GM03348 (cell line): ENCODE measurements at regions not wholly inside any gene's neighbourhood (a gene's known extent, or its start where the extent isn't known, plus 50 kb on each side); places are given as distances from the start of the nearest gene placed in this dataset.

Experiments used
- DNase-seq: peaks from one replicate; pipeline ENCODE4 v3.0.0; 2012; ENCODE audit warnings: low spot score

DNA sequence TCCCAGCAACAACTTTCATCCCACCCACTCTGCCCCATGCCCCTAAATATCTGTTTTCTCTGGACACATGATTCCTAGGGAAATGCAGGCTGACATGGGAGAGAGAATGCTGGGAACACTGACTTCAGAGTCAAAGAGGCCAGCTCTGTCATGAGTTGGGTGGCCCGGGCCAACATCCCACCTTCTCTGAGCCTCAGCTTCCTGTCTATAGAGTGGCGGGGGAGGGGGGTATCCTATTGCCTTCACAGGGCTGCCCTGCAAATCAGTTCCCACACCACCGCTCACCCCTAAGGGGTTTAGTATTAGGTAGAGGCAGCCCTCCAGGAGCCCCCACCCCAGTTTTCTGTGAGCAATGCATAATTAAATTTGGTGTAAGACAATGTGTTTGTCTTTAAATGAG is 175.0 kb upstream of the NCAM1 start:
- no peak for DNase-seq

DNA sequence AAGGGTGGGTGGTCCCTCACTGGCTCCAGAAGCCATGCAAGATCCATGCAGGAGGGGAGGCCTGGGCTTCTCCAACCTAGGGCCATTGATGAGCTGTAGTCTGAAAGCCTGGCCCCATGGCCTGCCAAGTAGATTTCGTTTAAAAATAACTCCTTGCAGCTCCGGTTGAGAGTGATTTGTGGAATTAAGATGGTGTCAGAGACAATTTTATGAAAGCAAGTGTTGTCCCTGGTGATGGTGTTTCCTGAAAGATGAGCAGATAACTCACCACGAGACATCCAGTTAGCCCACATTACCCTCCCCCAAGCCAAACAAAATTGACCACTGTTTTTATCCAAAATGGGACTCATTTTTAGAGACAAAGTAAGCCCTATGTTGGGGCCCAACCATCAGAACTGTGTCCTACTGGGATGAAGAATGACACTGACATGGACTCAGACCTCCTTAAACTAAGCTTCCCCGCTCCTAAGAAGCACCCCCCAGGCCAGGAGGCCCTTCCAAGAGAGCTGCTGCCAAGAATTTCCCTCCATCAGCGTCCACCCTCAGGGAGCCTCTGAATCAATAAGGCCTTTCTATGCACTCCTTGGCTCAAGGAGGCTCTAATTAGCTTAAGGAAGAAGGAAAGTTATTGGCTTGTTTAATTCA is 174.2 kb upstream of the NCAM1 start:
- no peak for DNase-seq

DNA sequence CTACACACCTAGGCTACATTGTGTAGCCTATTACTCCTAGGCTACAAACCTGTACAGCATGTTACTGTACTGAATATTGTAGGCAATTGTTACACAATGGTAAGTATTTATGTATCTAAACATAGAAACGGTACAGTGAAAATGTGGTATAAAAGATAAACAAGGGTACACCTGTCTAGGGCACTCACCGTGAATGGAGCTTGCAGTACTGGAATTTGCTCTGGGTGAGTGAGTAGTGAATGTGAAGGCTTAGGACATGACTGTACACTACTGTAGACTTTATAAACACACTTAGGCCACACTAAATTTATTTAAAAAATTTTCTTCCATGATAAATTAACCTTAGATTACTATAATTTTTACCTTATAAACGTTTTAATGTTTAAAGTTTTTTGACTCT is 171.7 kb upstream of the NCAM1 start:
- no peak for DNase-seq

DNA sequence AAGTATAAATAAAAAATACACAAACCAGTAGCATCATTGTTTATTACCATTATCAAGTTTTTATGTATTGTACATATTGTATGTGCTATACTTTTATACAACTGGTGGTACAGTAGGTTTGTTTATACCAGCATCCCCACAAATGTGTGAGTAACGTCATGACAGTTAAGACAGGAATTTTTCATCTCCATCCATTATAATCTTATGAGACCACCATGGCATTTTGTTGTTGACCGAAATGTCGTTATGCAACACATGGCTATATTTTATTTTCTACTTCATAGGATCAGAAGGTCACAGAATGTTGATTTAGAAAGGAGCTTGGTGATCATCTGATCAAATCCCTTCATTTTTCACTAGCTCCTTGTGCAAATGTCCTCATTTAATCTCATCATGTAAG is 170.9 kb upstream of the NCAM1 start:
- DNase-seq: no peak

DNA sequence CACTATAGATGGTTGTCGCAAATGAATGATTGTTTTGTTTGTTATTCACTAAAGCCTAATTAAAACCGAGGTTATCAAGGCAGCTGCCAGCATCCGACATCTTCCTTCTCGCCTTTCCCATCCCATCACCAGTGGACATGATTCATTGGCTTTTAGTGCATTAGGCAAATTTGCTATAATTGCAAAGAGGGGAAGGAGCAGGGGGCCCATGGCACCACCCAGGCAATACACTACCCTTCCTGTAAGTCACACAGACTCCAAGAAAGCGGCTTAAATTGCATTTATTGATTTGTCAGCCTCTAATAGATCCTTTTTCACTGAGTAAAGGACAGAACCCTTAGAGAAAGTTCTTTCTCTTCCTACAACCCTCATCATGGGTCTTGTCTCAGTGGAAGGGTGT is 169.2 kb upstream of the NCAM1 start:
- DNase-seq: no peak

DNA sequence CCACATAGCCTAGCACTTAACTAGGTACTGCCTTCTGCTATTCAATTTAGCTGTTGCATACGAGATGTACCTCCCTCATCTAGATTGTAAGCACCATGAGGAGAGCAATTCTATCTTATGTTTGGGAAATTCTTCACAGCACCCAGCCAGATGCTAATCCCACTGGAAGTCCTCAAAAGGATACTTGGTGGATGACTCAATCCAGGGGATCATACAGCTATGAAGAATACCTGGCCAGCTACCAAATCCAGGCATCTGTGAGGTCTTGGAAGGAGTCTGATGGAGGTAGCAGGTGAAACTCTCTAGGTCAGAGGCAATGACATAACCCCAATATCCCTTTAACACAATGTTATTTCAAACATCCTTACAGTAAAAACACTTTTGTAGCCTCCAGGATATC is 167.8 kb upstream of the NCAM1 start:
- no peak for DNase-seq

DNA sequence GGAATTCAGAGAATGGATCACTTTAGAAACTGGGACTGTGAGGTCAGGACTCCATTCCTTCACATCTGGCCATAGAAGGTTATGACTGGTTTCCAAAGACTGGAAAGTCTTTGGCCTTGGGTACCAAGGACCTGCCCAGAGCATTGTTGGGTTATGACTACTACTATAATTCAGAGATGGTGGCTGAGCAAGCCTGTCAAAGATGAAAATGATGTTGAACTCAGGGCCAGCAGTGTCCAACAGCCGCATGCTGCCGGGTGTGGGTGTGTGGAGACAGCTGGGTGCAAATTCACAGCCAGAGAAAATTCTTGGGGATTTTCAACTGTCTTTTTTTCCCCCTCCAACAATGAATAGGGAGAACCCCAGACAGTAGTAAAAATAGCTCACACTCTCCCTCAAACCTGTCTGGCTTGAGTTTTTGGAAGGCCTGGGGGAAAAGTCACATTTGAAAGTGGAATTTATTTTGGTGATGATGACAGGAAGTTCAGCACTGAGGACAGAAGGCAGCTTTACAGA is 166.8 kb upstream of the NCAM1 start:
- peak; percentile 83 for DNase-seq

DNA sequence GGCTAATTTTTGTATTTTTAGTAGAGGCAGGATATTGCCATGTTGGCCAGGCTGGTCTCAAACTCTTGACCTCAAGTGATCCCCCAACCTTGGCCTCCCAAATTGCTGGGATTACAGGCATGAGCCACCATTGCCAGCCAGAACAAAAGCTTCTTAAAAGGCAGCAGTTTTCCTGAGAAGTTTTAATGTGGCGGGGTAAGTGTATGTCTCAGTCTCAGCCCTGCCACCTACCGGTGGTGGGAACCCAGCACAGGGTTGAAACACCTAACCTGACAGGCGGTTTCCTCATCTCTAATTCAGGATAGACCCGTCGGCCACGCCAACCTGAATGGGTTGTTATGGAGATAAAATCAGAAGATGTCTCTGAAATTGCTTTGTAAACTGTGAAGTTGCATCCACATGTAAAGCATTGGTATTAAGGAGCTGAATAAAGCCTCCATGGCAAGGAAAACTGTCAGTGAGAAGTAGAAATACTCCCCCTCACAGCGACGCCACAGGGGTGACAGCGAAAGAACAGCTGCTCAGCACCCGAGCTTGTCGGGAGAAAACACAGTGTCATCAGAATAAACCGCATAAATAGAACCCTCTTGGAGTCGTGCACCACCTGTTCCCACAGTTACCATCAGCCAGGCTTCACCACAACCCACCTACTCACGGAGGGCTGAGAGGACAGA is 165.9 kb upstream of the NCAM1 start:
- peak; percentile 78 for DNase-seq

DNA sequence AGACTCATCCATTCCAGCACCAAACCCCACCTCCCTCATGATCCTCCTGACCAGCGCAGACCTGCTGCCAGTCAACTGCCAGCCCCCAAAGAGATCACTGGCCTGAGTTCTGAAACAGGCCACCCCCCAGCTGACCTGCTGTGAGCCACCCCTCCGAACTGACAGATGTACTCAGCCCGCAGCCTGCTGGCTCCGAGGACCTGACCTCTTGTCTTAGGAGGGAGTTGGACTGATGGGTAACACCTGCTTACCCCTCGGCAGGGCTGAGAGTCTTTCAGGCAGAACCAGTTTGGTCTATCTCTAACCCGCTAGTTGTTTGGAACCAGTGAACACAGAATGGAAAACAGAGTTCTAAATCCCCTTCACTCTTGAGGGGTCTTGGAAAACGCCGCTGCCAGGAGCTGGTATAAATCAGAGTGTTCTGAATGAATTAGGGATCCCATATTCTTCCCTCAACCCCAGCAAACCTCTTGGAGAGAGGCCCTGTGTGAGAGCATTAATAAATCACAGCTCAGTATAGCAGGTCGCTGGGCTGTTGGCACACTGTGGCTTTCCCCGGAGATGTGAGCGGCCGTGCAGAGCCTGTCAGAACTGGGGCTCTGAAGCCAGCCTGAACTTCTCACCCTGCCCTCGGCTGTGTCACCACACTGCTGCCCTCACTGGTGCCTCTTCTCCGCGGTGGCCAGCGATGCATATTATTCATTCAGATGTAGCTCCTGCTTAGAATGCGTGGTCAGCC is 165.1 kb upstream of the NCAM1 start:
- no peak for DNase-seq

DNA sequence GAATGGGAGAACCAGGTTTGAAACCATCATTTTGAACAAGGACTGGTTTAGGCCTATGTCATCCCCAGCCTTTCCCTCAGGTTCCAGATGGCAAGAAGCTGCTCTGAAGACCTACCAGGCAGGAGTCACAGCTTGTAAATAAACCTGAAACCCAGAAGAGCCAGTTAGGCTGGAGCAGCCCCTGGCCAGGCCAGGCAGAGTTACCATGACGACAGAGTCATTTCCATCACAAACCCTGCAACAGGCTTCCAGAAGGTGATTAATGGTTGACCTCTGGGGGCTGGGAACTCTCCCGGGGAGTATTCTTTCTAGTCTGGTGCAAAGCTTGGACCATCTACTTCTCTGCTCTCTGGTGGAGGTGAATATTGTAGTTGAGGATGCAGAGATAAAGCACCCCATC is 164.1 kb upstream of the NCAM1 start:
- no peak for DNase-seq

DNA sequence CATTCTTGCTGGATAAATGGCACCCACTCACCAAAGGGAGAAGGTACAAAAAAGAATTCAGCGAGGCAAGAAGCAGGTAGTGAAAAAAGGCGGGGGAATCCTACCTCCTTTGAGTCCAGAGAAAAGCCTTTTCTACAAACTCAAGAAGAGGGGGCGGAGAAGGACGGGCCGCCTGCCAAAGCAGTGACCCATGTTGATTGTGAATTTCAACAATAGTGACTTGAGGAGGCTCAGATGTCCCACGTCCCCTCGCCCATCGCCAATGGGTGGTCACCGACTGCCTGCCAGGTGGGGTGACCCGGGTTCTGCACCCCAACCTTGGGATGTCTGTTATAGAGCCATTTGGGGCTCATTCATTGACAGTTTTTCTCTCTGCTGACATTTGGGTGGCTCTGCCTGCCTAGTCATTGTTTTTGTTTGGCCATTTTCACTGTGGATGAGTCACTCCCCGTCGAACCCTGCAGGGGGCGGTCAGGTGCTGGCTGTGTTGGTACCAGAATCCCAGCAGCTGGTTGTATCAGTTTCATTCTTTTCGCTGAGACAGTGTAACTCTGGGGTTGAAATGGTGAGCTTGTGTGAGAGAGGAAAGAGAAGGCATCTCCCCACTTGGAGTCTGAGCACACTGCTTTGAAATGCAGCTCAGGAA is 163.4 kb upstream of the NCAM1 start:
- peak; percentile 43 for DNase-seq

DNA sequence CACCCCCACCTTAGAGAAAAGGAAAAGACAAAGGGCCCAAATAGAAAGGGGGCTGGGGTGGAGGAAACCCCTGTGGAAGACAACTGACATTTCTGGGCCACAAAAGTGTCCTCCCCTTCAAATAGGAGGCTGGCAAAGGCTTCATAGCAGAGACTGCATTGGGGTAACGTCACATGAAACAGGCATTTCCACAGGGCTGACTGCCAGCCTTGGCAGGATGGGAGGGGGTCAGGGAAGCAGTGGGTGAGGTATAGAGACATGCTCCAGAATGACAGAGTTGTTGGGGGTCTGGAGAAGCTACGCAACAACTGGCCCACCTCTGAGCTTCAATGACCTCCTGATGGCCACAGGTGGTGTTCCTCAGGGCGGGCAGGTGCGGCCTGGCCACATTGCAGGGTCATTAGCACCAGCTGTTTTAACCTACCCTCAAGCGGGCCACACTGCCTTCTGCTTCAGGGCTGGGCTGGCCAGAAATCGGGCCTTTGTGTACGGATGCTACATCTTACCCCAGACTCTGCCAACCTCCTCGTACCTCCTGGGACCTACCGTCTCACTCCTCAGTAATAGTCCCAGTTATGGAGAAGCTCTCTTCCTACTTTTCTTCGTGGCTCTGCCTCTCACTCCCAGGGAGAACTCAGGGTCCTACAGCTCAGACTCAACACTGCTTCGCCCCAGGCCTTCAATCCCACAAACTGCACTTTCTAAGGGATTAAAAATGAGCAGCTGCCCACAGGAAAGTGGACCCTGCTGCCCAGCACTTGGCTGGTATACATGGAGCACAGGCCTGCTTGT is 160.0 kb upstream of the NCAM1 start:
- no peak for DNase-seq

DNA sequence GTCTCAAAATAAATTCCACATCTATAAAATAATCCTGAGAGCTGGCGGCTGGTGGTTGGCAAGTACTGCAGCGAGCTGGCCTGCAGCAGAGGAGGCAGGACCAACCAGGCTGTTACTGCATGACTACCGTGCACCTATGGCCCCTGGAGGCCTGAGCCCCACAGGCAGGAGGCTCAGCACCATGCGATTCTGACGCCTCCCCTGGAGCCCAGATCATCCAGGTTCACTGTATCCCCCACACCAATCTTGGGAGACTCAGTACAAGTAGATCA is 159.5 kb upstream of the NCAM1 start:
- DNase-seq: no peak

DNA sequence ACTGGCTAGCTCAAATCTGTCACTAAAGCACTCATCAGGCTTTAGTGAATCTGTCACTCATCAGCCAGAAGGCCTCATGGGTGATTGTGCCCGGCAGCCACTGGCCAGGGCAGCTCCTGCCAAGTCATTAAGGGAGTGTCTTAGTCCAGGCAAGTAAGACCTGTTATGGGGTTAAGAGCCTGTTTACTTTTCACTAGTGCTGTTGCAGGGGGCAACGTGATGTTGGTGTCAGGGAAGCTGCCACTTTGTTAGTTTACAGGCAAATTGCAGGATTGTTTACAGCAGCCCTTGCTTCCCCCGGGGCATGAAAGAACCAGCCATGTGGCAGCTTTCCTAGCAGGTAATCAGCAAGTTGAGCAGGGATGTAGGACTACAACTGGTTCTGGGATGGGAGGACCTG is 155.6 kb upstream of the NCAM1 start:
- no peak for DNase-seq

DNA sequence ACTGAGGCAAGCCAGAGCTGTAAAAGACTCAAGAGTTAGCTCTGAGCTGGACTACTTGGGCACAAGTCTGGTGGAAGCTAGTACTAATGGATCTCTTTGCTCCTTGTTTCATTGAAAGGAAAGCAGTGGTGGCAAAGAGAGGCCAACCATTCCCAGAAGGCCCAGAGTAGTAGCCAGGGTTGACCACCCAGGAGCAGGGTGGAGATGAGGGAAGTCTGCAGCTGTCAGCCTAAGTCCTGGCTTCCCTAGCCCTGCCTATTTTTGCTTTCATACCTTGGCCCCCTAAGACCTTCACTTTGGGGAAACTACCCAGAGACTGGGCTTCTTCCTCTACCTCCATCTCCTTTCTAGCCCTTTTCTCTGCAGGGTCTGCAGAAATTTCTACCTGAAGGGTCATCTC is 155.0 kb upstream of the NCAM1 start:
- DNase-seq: no peak

DNA sequence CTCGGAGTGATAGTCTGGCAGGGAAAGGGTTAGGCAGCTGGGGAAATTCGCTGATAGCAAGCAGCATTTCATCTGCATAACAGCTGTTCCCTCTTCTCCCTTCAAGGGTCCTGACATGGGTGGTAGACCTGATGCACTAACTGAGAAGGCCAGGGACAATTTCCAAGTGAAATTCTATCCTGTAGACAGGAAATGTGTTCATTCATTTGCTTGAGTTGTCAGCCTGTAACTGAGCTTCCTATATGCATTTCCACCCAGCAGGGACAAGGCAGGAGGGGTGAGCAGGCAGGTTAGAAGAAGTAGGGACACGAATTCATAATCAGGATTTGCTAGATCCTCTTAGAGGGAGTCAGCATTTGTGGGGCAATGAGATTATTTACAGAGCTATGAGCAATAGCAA is 154.3 kb upstream of the NCAM1 start:
- DNase-seq: no peak

DNA sequence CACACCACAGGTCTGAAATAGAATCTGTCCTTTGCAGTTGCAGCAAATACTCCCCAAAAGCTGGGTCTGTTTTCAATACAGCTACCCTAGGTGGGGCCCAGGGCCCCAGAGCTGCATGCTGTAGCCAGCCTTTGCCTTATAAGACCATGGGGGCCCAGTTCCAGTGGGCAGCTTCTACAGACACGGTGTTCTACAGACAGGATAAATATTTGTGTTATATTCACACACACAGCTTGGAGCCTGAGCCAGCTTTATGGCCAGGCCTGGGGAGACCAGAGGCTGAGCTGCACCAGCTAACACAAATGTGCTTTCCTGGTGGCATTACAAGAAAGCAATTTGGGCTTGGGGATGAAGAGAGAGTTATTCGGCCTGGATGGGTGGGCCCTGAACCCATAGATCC is 151.8 kb upstream of the NCAM1 start:
- DNase-seq: no peak

DNA sequence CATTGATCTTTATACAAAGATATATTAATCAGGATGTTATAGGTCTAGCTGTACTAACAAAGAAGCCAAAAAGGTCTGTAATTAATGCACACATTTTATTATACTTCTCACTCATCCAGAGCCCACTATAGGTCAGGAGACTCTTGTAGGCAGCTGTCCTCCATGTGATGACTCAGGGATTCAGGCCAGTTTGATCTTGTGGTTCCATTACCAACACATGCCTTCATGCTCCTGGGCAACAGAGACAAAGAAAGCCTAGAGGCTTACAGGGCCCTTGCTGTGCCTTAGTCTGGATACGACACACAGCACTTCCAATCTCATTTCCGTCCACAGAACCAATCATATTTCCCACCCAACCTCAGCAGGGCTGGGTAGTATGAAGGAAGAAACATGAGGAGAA is 150.3 kb upstream of the NCAM1 start:
- DNase-seq: no peak

DNA sequence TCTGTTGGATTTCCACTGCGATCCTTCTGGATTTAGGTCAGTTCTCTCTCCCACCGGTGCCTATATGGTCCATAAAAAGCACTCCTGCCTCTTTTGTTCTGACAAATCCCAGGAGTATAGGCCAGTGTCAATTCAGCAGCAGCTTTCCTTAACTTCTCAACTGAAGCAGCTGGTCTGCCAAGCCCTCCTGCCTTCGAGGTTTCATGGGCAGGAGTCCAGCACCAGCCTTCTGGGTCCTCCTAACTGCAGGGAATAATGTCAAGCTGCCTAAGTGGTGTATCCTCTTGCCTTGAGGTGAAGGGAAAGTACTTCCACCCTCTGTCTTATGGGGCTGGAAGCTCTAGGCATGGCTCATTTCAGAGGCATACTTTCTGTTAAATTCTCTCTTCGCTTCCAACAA is 149.4 kb upstream of the NCAM1 start:
- no peak for DNase-seq

DNA sequence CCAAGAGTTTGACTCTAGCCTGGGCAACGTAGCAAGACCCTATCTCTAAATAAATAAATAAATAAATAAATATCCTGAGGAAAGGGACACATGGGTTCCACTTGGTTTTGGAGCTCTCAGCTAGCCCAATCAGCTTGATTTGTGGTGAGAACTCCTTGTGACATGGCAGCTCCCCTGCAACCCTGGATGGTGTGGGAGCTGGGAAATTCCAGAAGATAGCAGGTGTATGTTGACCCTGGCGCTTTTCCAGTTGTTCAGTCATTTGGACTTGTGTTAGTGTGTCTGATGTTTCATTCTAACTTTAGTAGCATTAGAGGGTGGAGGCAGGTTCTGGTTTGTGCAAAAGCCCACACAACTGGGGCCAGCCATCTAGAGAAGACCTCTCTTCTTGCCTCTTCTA is 148.5 kb upstream of the NCAM1 start:
- no peak for DNase-seq

DNA sequence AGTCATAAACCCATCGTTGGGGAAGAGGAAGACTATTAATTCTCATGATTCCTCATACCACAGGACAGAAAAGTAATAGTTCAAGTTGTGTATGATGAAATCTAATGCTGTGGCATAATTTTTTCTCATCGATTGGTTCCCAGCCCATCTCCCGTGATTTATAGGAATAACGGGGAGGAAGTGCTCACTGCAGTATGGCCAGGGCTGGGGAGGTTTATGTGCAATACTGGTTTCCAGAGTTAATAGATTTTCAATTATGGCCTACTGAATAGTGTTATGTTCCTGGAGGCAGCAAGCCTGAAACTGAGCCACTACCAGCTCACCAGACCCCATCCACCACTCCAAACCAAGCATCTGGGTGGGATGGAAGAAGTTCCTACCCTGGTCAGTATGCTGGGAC is 147.1 kb upstream of the NCAM1 start:
- DNase-seq: no peak

DNA sequence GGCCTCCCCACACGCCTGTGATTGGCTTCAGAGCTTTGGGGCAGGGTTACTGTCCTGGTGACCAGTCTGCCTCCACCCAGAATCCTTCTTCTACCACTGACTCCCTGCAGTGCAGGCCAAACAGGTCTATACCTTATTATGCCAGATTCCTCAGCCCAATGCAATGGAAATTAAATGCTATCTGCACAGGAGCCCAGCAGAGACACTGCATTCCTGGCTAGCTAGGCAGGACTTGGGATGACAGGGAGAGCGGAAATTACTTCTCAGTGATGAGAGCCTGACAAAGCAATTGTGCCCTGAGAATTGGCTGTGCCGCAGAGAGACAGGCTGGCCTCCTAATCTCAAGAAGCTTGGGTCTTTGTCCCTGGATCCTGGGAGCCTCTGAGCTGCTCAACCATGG is 143.8 kb upstream of the NCAM1 start:
- no peak for DNase-seq
